ENCODE measurements at regions not wholly inside any gene's neighbourhood (a gene's known extent, or its start where the extent isn't known, plus 50 kb on each side); places are given as distances from the start of the nearest gene placed in this dataset.

DNA sequence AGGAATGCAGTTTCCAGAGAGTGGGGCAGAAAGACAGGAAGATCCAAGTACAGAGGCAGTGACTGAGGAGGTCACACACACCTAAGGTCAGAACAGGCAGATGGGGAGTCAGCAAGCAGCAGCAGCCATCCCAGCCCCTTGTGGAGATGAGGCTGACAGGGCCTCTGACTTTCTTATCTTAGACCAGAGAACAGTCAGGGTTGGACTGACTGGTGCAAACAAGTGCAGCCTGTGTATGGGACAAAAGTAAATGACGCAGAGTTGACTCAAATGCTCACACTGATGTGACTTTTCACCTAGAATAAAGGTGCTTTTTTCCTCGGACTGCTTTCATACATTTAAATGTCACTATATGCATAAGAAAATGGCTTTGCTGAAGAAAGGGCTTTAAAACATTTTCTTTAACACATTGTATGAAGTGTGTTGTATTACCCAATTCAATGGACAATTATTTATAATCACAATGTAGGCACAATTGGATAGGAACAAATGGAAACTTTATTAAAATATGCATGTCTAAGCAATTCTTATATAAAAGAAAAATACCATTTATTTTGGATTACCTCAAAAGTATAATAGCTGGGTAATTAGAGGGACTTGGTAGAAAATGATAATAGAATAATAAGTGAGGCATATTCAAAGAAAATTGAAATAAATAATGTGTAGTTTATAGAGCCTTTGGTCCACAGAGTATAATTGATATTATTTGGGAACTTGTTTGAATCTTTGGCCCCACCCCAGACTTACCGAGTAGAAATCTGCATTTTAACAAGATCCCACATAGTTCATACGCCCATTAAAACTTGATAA is 1321.5 kb upstream of the CELF4 start:
- no peak overlapping the region for H3K27ac ChIP-seq (ENCODE audit: low read depth, low read length)
- H3K79me2 ChIP-seq (ENCODE audit: control insufficient read depth, low read length): no peaks in the 10 kb centered on the region
- TF ChIP-seq, protein P1, sequence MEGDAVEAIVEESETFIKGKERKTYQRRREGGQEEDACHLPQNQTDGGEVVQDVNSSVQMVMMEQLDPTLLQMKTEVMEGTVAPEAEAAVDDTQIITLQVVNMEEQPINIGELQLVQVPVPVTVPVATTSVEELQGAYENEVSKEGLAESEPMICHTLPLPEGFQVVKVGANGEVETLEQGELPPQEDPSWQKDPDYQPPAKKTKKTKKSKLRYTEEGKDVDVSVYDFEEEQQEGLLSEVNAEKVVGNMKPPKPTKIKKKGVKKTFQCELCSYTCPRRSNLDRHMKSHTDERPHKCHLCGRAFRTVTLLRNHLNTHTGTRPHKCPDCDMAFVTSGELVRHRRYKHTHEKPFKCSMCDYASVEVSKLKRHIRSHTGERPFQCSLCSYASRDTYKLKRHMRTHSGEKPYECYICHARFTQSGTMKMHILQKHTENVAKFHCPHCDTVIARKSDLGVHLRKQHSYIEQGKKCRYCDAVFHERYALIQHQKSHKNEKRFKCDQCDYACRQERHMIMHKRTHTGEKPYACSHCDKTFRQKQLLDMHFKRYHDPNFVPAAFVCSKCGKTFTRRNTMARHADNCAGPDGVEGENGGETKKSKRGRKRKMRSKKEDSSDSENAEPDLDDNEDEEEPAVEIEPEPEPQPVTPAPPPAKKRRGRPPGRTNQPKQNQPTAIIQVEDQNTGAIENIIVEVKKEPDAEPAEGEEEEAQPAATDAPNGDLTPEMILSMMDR (IDR thresholded peaks at IDR 0.05; ENCODE audit: low read depth, low read length, poor library complexity, severe bottlenecking): no peak
- no peaks in the 10 kb centered on the region for H3K36me3 ChIP-seq (ENCODE audit: control insufficient read depth, low read length)
- no peaks in the 10 kb centered on the region for H4K20me1 ChIP-seq (ENCODE audit: control insufficient read depth, insufficient read depth, low read depth, low read length)
- H3F3A ChIP-seq (ENCODE audit: control insufficient read depth, insufficient read depth): no peaks in the 10 kb centered on the region
- H3K4me2 ChIP-seq (ENCODE audit: low read length): no peak overlapping the region
- H3K9me3 ChIP-seq (ENCODE audit: control insufficient read depth, insufficient read depth, low read length): no peaks in the 10 kb centered on the region
- no peaks in the 10 kb centered on the region for H3K27me3 ChIP-seq (ENCODE audit: control insufficient read depth, low read length)
- H3K9me2 ChIP-seq (replicated peaks; ENCODE audit: control insufficient read depth, low read length): no peaks in the 10 kb centered on the region
- no peaks in the 10 kb centered on the region for H3K4me1 ChIP-seq (ENCODE audit: control insufficient read depth, low read length)
- no peak overlapping the region for H3K4me3 ChIP-seq (ENCODE audit: low read length)

DNA sequence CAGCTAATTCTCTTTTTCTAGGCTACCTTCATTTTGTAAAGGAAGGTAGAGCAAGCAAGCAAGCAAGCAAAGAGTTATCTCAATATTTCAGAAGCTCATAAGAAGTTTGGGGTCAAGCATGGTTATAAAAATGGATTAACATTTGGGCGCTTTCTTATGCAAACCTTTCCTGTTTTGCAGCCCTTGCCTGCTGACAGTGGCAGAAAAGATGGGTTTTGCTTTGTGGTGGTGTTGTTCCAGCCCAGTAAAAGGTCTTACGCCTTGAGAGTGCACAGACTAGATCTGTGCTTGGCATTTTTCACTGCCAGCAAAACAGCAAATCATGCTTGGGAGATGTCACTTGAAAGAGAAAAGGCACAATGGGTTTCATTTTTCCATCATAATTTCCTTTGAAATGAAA is 1320.6 kb upstream of the CELF4 start:
- Histone ChIP-seq H3K36me3 (ENCODE audit: control insufficient read depth, low read length) (no peaks in the 10 kb centered on the region), H3F3A (ENCODE audit: control insufficient read depth, insufficient read depth) (no peaks in the 10 kb centered on the region), H3K4me2 (ENCODE audit: low read length) (no peak overlapping the region), H3K79me2 (ENCODE audit: control insufficient read depth, low read length) (no peaks in the 10 kb centered on the region), H3K9me3 (ENCODE audit: control insufficient read depth, insufficient read depth, low read length) (no peaks in the 10 kb centered on the region), H3K27me3 (ENCODE audit: control insufficient read depth, low read length) (no peaks in the 10 kb centered on the region), H3K4me3 (ENCODE audit: low read length) (no peak overlapping the region), H3K27ac (ENCODE audit: low read depth, low read length) (no peak overlapping the region), H3K9me2 (replicated peaks; ENCODE audit: control insufficient read depth, low read length) (no peaks in the 10 kb centered on the region), H3K4me1 (ENCODE audit: control insufficient read depth, low read length) (no peaks in the 10 kb centered on the region), H4K20me1 (ENCODE audit: control insufficient read depth, insufficient read depth, low read depth, low read length) (no peaks in the 10 kb centered on the region)
- TF ChIP-seq EZH2phosphoT487 (IDR thresholded peaks at IDR 0.05; ENCODE audit: borderline replicate concordance, low read length): no peak
- TF ChIP-seq, protein P1 (IDR thresholded peaks at IDR 0.05; ENCODE audit: low read depth, low read length, poor library complexity, severe bottlenecking): no peak

DNA sequence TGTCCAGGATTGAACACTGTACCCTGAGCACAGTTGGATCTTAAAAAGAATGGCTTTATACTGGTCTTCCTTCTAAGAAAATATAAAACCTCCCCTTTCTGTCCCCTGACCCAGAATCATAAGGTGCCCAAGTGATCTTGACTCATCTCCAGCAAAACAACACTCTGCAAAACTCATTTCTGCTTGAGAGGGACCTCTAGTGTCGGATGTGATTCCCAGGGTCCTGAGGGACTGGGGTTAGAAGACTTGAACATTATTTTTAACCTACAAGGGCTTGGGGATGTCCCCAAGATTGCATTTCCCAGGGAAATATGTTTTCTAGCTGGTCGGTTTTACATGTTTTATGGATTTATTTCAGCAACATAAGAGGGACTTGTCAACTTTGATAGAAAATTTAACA is 1318.5 kb upstream of the CELF4 start:
- no peaks in the 10 kb centered on the region for H4K20me1 ChIP-seq (ENCODE audit: control insufficient read depth, insufficient read depth, low read depth, low read length)

More for the DNA sequence above, 1318.5 kb upstream of the CELF4 start:
- H3K4me2 ChIP-seq (ENCODE audit: low read length): no peak overlapping the region
- H3K9me2 ChIP-seq (replicated peaks; ENCODE audit: control insufficient read depth, low read length): no peaks in the 10 kb centered on the region
- no peaks in the 10 kb centered on the region for H3K27me3 ChIP-seq (ENCODE audit: control insufficient read depth, low read length)
- H3K27ac ChIP-seq (ENCODE audit: low read depth, low read length): no peak overlapping the region
- H3K36me3 ChIP-seq (ENCODE audit: control insufficient read depth, low read length): no peaks in the 10 kb centered on the region
- H3K9me3 ChIP-seq (ENCODE audit: control insufficient read depth, insufficient read depth, low read length): no peaks in the 10 kb centered on the region
- no peaks in the 10 kb centered on the region for H3F3A ChIP-seq (ENCODE audit: control insufficient read depth, insufficient read depth)
- TF ChIP-seq, protein P1 (IDR thresholded peaks at IDR 0.05; ENCODE audit: low read depth, low read length, poor library complexity, severe bottlenecking): no peak
- TF ChIP-seq EZH2phosphoT487 (IDR thresholded peaks at IDR 0.05; ENCODE audit: borderline replicate concordance, low read length): no peak
- no peak overlapping the region for H3K4me3 ChIP-seq (ENCODE audit: low read length)
- no peaks in the 10 kb centered on the region for H3K4me1 ChIP-seq (ENCODE audit: control insufficient read depth, low read length)
- no peaks in the 10 kb centered on the region for H3K79me2 ChIP-seq (ENCODE audit: control insufficient read depth, low read length)

Measured in DOHH2 (cell line).